A549 (cell line): ENCODE measurements at regions not wholly inside any gene's neighbourhood (a gene's known extent, or its start where the extent isn't known, plus 50 kb on each side); places are given as distances from the start of the nearest gene placed in this dataset.

ENCODE experiments used
- ATAC-seq, 2 experiments: fragments of 200-7000 bp in 1 of 2; fragments of >200 bp in 1 of 2; cut with Nextera tagmentation in 1 of 2; cut with Tn5 transposase in 1 of 2; 3 replicates each; pipeline versions ENCODE4 v1.8.0 to v1.9.1; 2018 to 2020; ENCODE audit warnings: mild to moderate bottlenecking in 1 of 2, moderate library complexity in 1 of 2
- CTCF ChIA-PET: fragments of 300-600 bp; sonication (Branson Sonifier 250); formaldehyde crosslinking; extraction: SDS; loops from one replicate; lab custom pipeline; 2021; ENCODE audit warnings: antibody characterized with exemption, inconsistent platforms; lab: Yijun Ruan, JAX
- POLR2A ChIA-PET: fragments of 350-600 bp; formaldehyde crosslinking; extraction: SDS; loops from one replicate; lab custom pipeline; 2021; ENCODE audit warnings: antibody characterized with exemption, inconsistent platforms; lab: Yijun Ruan, JAX
- DNase-seq, 2 experiments: peaks; one replicate each; pipeline versions ENCODE4 v3.0.0 to v3.0.0-alpha.2; 2011 to 2016; ENCODE audit warnings: low read depth in 1 of 2, low spot score in 1 of 2
- FAIRE-seq: peaks from 2 replicates; lab custom pipeline; 2011; peaks lifted over from hg19 to GRCh38; lab: Jason Lieb, UNC
- H3K27ac ChIP-seq, 2 experiments: fragments of >200 bp; sonication (Bioruptor Twin); formaldehyde crosslinking; 3 replicates each; pipeline ENCODE4 v1.5.1; 2016 to 2017
- H3K4me1 ChIP-seq: fragments of >200 bp; sonication (Bioruptor Twin); formaldehyde crosslinking; 3 replicates; pipeline ENCODE4 v1.6.1; 2016
- H3K4me2 ChIP-seq: fragments of >200 bp; sonication (Bioruptor Twin); formaldehyde crosslinking; 3 replicates; pipeline ENCODE4 v1.6.1; 2016
- H3K4me3 ChIP-seq: fragments of >200 bp; sonication (Bioruptor Twin); formaldehyde crosslinking; 3 replicates; pipeline ENCODE4 v1.5.1; 2016
- H3K9me3 ChIP-seq: fragments of >200 bp; sonication (Bioruptor Twin); formaldehyde crosslinking; 3 replicates; pipeline ENCODE4 v1.6.1; 2016
- ATOH8 ChIP-seq: fragments of 250-450 bp; sonication (Bioruptor Pico); IDR thresholded peaks from 2 replicates; pipeline ENCODE4 v1.5.0; 2020; ENCODE audit warnings: low read depth, mild to moderate bottlenecking, moderate library complexity
- CHD2 ChIP-seq: fragments of 150-350 bp; IDR thresholded peaks from 2 replicates; pipeline ENCODE4 v1.6.1; 2014; ENCODE audit warnings: low read length; ENCODE audit not compliant: partially characterized antibody
- CHD4 ChIP-seq: fragments of 200-600 bp; sonication (generic); IDR thresholded peaks from 2 replicates; pipeline ENCODE4 v1.6.1; 2016; ENCODE audit warnings: antibody characterized with exemption, mild to moderate bottlenecking, borderline replicate concordance
- CTCF ChIP-seq: fragments of >200 bp; sonication (Bioruptor Twin); formaldehyde crosslinking; IDR thresholded peaks from 3 replicates; pipeline ENCODE4 v1.5.1; 2016
- EHF ChIP-seq: fragments of 250-450 bp; sonication (Bioruptor Pico); IDR thresholded peaks from 2 replicates; pipeline ENCODE4 v1.5.0; 2020; ENCODE audit warnings: mild to moderate bottlenecking
- EHMT2 ChIP-seq: fragments of 200-600 bp; sonication (generic); IDR thresholded peaks from 2 replicates; pipeline ENCODE4 v1.6.1; 2016; ENCODE audit warnings: antibody characterized with exemption, low read depth, mild to moderate bottlenecking, moderate library complexity
- EP300 ChIP-seq, 2 experiments: fragments of >200 bp; sonication (Bioruptor Twin); formaldehyde crosslinking; IDR thresholded peaks; 2 replicates in 1 of 2; 3 replicates in 1 of 2; pipeline ENCODE4 v1.6.1; 2016 to 2017
- FOSL2 ChIP-seq, 2 experiments: fragments of 450-650 bp in 1 of 2; fragments of >200 bp in 1 of 2; sonication (Bioruptor Twin) in 1 of 2; formaldehyde crosslinking; IDR thresholded peaks; 2 replicates each; pipeline versions ENCODE4 v1.5.0 to v1.6.1; 2016 to 2020; ENCODE audit warnings: mild to moderate bottlenecking in 1 of 2, moderate library complexity in 1 of 2
- GATA3 ChIP-seq: IDR thresholded peaks from 2 replicates; pipeline ENCODE4 v1.6.1; 2012; ENCODE audit warnings: borderline replicate concordance
- HDAC2 ChIP-seq: fragments of 200-600 bp; sonication (generic); IDR thresholded peaks from 2 replicates; pipeline ENCODE4 v1.6.1; 2016
- JUN ChIP-seq, 2 experiments: fragments of >200 bp; sonication (Bioruptor Twin); formaldehyde crosslinking; IDR thresholded peaks; 2 replicates in 1 of 2; 3 replicates in 1 of 2; pipeline ENCODE4 v1.6.1; 2016 to 2017
- JUNB ChIP-seq: fragments of >200 bp; sonication (Bioruptor Twin); formaldehyde crosslinking; IDR thresholded peaks from 2 replicates; pipeline ENCODE4 v1.6.1; 2016
- KDM1A ChIP-seq: fragments of 200-600 bp; sonication (generic); IDR thresholded peaks from 2 replicates; pipeline ENCODE4 v1.6.1; 2016; ENCODE audit warnings: low read depth, mild to moderate bottlenecking
- NPAS2 ChIP-seq: fragments of 250-450 bp; sonication (Bioruptor Pico); IDR thresholded peaks from 2 replicates; pipeline ENCODE4 v1.8.0; 2022; ENCODE audit warnings: mild to moderate bottlenecking, moderate library complexity, borderline replicate concordance
- NR3C1 ChIP-seq: fragments of >200 bp; sonication (Bioruptor Twin); formaldehyde crosslinking; IDR thresholded peaks from 3 replicates; pipeline ENCODE4 v1.6.1; 2017
- PBX3 ChIP-seq: IDR thresholded peaks from 2 replicates; pipeline ENCODE4 v1.6.1; 2012
- RARB ChIP-seq: fragments of 250-450 bp; sonication (Bioruptor Pico); IDR thresholded peaks from 2 replicates; pipeline ENCODE4 v1.8.0; 2021; ENCODE audit warnings: mild to moderate bottlenecking, moderate library complexity
- RCOR1 ChIP-seq: fragments of 150-350 bp; IDR thresholded peaks from 2 replicates; pipeline ENCODE4 v1.6.1; 2014; ENCODE audit warnings: antibody characterized with exemption, low read length, low read depth
- REST ChIP-seq: fragments of 200-600 bp; sonication (generic); IDR thresholded peaks from 2 replicates; pipeline ENCODE4 v1.6.1; 2016; ENCODE audit warnings: antibody characterized with exemption, mild to moderate bottlenecking, moderate library complexity
- SREBF2 ChIP-seq: fragments of 450-650 bp; IDR thresholded peaks from 2 replicates; pipeline ENCODE4 v1.6.1; 2014; ENCODE audit warnings: mild to moderate bottlenecking, moderate library complexity
- TP53 ChIP-seq: fragments of 250-450 bp; sonication (Bioruptor Pico); IDR thresholded peaks from 2 replicates; pipeline ENCODE4 v1.5.0; 2021; ENCODE audit warnings: mild to moderate bottlenecking, moderate library complexity
- ZC3H11A ChIP-seq: fragments of 450-650 bp; IDR thresholded peaks from 2 replicates; pipeline ENCODE4 v1.6.1; 2014; ENCODE audit warnings: antibody characterized with exemption, mild to moderate bottlenecking
- ZNF302 ChIP-seq: fragments of 250-450 bp; sonication (Bioruptor Pico); IDR thresholded peaks from 2 replicates; pipeline ENCODE4 v1.9.0; 2021; ENCODE audit warnings: inconsistent platforms, mild to moderate bottlenecking, moderate library complexity
- ZSCAN20 ChIP-seq: fragments of 250-450 bp; sonication (Bioruptor Pico); IDR thresholded peaks from 2 replicates; pipeline ENCODE4 v1.8.0; 2022; ENCODE audit warnings: mild to moderate bottlenecking, moderate library complexity
- WGBS: methylation state at CpG from one replicate; pipeline ENCODE4 v1.1.6; 2017; ENCODE audit errors: missing lambda C conversion rate; 5-methylcytosine and 5-hydroxymethylcytosine counted together
- TF ChIP-seq, protein P1 (sequence below): fragments of 250-450 bp; sonication (Bioruptor Pico); IDR thresholded peaks from 2 replicates; pipeline ENCODE4 v1.5.0; 2021; ENCODE audit warnings: mild to moderate bottlenecking, moderate library complexity, borderline replicate concordance
- TF ChIP-seq, protein P2 (sequence below): IDR thresholded peaks from 2 replicates; pipeline ENCODE4 v1.6.1; 2012; ENCODE audit warnings: low read depth, borderline replicate concordance

DNA sequence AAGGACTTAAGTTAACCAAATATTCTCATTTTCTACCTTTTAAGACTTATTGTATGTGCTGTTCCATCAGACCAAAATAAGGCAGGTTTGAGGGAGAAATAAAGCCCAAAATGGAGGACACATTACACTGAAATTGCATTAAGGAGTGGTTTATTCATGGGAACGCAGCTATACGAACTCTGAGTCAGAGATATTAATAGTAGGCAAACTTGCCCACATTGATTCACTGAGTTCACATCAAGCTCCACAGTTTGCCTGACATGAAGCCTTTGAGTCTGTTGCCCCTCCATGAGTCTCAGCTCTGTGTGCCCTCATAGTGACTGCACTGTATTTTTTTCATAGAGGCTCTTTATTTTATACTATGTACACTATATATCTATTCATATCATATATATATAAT is 135.0 kb upstream of the SNX2 start:
- Histone ChIP-seq H3K4me2 (no peak overlapping the region), H3K4me1 (no peaks in the 10 kb centered on the region)
- TF ChIP-seq GATA3 (no peak), EP300 (IDR thresholded peaks at IDR 0.05) (no peak), NPAS2 (CRISPR knock-in tag) (no peak), SREBF2 (no peak), TP53 (CRISPR knock-in tag) (no peak), CHD4 (no peak), JUNB (no peak), HDAC2 (no peak), RCOR1 (no peak), EHF (CRISPR knock-in tag) (no peak), ZSCAN20 (no peak), ATOH8 (no peak), ZNF302 (CRISPR knock-in tag) (no peak)
- TF ChIP-seq, protein P1, sequence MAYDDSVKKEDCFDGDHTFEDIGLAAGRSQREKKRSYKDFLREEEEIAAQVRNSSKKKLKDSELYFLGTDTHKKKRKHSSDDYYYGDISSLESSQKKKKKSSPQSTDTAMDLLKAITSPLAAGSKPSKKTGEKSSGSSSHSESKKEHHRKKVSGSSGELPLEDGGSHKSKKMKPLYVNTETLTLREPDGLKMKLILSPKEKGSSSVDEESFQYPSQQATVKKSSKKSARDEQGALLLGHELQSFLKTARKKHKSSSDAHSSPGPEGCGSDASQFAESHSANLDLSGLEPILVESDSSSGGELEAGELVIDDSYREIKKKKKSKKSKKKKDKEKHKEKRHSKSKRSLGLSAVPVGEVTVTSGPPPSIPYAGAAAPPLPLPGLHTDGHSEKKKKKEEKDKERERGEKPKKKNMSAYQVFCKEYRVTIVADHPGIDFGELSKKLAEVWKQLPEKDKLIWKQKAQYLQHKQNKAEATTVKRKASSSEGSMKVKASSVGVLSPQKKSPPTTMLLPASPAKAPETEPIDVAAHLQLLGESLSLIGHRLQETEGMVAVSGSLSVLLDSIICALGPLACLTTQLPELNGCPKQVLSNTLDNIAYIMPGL: no peak
- TF ChIP-seq, protein P2, sequence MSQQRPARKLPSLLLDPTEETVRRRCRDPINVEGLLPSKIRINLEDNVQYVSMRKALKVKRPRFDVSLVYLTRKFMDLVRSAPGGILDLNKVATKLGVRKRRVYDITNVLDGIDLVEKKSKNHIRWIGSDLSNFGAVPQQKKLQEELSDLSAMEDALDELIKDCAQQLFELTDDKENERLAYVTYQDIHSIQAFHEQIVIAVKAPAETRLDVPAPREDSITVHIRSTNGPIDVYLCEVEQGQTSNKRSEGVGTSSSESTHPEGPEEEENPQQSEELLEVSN: no peak
- TF ChIP-seq, all 56 proteins: peak for 0
- 25% methylated on average over 2 of the region's 2 CpGs for WGBS
- POLR2A ChIA-PET: no interaction called here
- no peak for DNase-seq
- Histone ChIP-seq H3K4me3 (no peak overlapping the region), H3K9me3 (no peaks in the 10 kb centered on the region), H3K27ac (no peak overlapping the region)
- no peak for FAIRE-seq
- CTCF ChIA-PET: no interaction called here
- ATAC-seq: no peak

GRCh38 chr5:122649080-122649479 is 125.8 kb upstream of the SNX2 start:
- DNase-seq (no peak), FAIRE-seq (no peak), ATAC-seq (no peak)
- CTCF ChIA-PET: no interaction called here
- Histone ChIP-seq H3K27ac (no peak overlapping the region), H3K4me3 (no peak overlapping the region)
- POLR2A ChIA-PET: no interaction called here
- WGBS: 88% methylated on average over 3 of the region's 3 CpGs
- TF ChIP-seq JUN (IDR thresholded peaks at IDR 0.05) (no peak), HDAC2 (no peak), KDM1A (no peak), RCOR1 (no peak), CHD2 (no peak), ZC3H11A (no peak), CTCF (no peak), FOSL2 (IDR thresholded peaks at IDR 0.05) (no peak), FOSL2 (CRISPR knock-in tag; IDR thresholded peaks at IDR 0.05) (no peak), NR3C1 (no peak), NPAS2 (CRISPR knock-in tag) (no peak), PBX3 (no peak), EHMT2 (no peak), RARB (CRISPR knock-in tag) (no peak), REST (no peak)
- TF ChIP-seq, all 56 proteins: peak for 0
- H3K4me2 ChIP-seq: no peak overlapping the region
- H3K4me1 ChIP-seq: no peaks in the 10 kb centered on the region
- H3K9me3 ChIP-seq: no peaks in the 10 kb centered on the region
